DMS53 treated with DMSO at 0.1 percent for 48 hours (cell line): ENCODE measurements at regions not wholly inside any gene's neighbourhood (a gene's known extent, or its start where the extent isn't known, plus 50 kb on each side); places are given as distances from the start of the nearest gene placed in this dataset.
A peak's percentile ranks its signal among the peaks of the same experiment; 100 is the strongest.

Experiments used
- DNase-seq: peaks from one replicate; lab custom pipeline; 2025; ENCODE audit not compliant: unreplicated experiment; lab: John Stamatoyannopoulos, UW

- no peak for DNase-seq
Measured at GRCh38 chr2:181300600-181301291, 156.4 kb upstream of the ITGA4 start.

- no peak for DNase-seq
Measured at GRCh38 chr2:181304011-181304844, 153.0 kb upstream of the ITGA4 start.

- DNase-seq = peak; percentile 84
Measured at GRCh38 chr2:181305301-181306123, 151.7 kb upstream of the ITGA4 start.

- peak; percentile 50 for DNase-seq
Measured at GRCh38 chr2:181306785-181307184, 150.4 kb upstream of the ITGA4 start.

- DNase-seq = no peak
Measured at GRCh38 chr2:181307203-181307991, 149.8 kb upstream of the ITGA4 start.

- no peak for DNase-seq
Measured at GRCh38 chr2:181308766-181309515, 148.2 kb upstream of the ITGA4 start.

- no peak for DNase-seq
Measured at GRCh38 chr2:181309586-181309985, 147.6 kb upstream of the ITGA4 start.

- no peak for DNase-seq
Measured at GRCh38 chr2:181310967-181311366, 146.2 kb upstream of the ITGA4 start.

- DNase-seq = no peak
Measured at GRCh38 chr2:181311837-181312236, 145.3 kb upstream of the ITGA4 start.

- DNase-seq = no peak
Measured at GRCh38 chr2:181312515-181312927, 144.7 kb upstream of the ITGA4 start.

- DNase-seq = no peak
Measured at GRCh38 chr2:181313845-181314244, 143.3 kb upstream of the ITGA4 start.

GRCh38 chr2:181314551-181314950, 142.6 kb upstream of the ITGA4 start:
- DNase-seq = no peak

- no peak for DNase-seq
Measured at GRCh38 chr2:181317511-181317910, 139.7 kb upstream of the ITGA4 start.

GRCh38 chr2:181318504-181319280, 138.5 kb upstream of the ITGA4 start:
- no peak for DNase-seq

GRCh38 chr2:181319286-181319685, 137.9 kb upstream of the ITGA4 start:
- no peak for DNase-seq

GRCh38 chr2:181320638-181321037, 136.5 kb upstream of the ITGA4 start:
- DNase-seq = no peak

GRCh38 chr2:181324912-181325311, 132.3 kb upstream of the ITGA4 start:
- no peak for DNase-seq

GRCh38 chr2:181326661-181327060, 130.5 kb upstream of the ITGA4 start:
- DNase-seq = no peak

- DNase-seq = no peak
Measured at GRCh38 chr2:181330286-181330685, 126.9 kb upstream of the ITGA4 start.
